NCI-H69 (cell line): ENCODE measurements at regions not wholly inside any gene's neighbourhood (a gene's known extent, or its start where the extent isn't known, plus 50 kb on each side); places are given as distances from the start of the nearest gene placed in this dataset.
"Not testable (repeated sequence)": the region's sequence is repeated elsewhere in the genome, so short reads cannot be mapped to it uniquely, and the experiment has no call there.

Experiments used
- DNase-seq: peaks from one replicate; lab custom pipeline; 2025; lab: John Stamatoyannopoulos, UW

GRCh38 chrX:69431420-69431819 lies 72.7 kb upstream of the NALF2 start:
- DNase-seq = no peak

GRCh38 chrX:69430785-69431184 lies 73.3 kb upstream of the NALF2 start:
- no peak for DNase-seq

- DNase-seq = no peak
Measured at GRCh38 chrX:69429339-69430015, 74.6 kb upstream of the NALF2 start.

- DNase-seq = no peak
Measured at GRCh38 chrX:69428216-69428615, 75.9 kb upstream of the NALF2 start.

- DNase-seq = no peak
Measured at GRCh38 chrX:69424910-69425309, 79.2 kb upstream of the NALF2 start.

- peak; percentile 24 for DNase-seq
Measured at GRCh38 chrX:69424161-69424560, 80.0 kb upstream of the NALF2 start.

- DNase-seq = not testable (repeated sequence)
Measured at GRCh38 chrX:69422208-69422607, 81.9 kb upstream of the NALF2 start.

- DNase-seq = no peak
Measured at GRCh38 chrX:69415698-69416097, 88.4 kb upstream of the NALF2 start.

GRCh38 chrX:69412661-69413060 lies 91.5 kb upstream of the NALF2 start:
- DNase-seq = no peak

- no peak for DNase-seq
Measured at GRCh38 chrX:69398881-69399280, 105.2 kb upstream of the NALF2 start.

- DNase-seq = no peak
Measured at GRCh38 chrX:69396916-69397315, 107.2 kb upstream of the NALF2 start.

GRCh38 chrX:69395306-69395705 lies 108.8 kb upstream of the NALF2 start:
- DNase-seq = no peak

- DNase-seq = no peak
Measured at GRCh38 chrX:69389101-69389501, 115.0 kb upstream of the NALF2 start.

GRCh38 chrX:69388526-69388925 lies 115.6 kb upstream of the NALF2 start:
- peak; percentile 87 for DNase-seq

GRCh38 chrX:69387567-69388487 lies 116.3 kb upstream of the NALF2 start:
- DNase-seq = peak; percentile 75

- DNase-seq = peak; percentile 9
Measured at GRCh38 chrX:69386681-69387080, 117.4 kb upstream of the NALF2 start.

GRCh38 chrX:69379412-69379811 lies 124.7 kb upstream of the NALF2 start:
- no peak for DNase-seq

- no peak for DNase-seq
Measured at GRCh38 chrX:69374569-69374968, 129.6 kb upstream of the NALF2 start.

- no peak for DNase-seq
Measured at GRCh38 chrX:69372435-69372834, 131.7 kb upstream of the NALF2 start.

GRCh38 chrX:69371159-69371558 lies 133.0 kb upstream of the NALF2 start:
- no peak for DNase-seq

GRCh38 chrX:69369999-69370398 lies 134.1 kb upstream of the NALF2 start:
- no peak for DNase-seq

- no peak for DNase-seq
Measured at GRCh38 chrX:69366183-69366582, 137.9 kb upstream of the NALF2 start.

GRCh38 chrX:69365755-69366154 lies 138.4 kb upstream of the NALF2 start:
- no peak for DNase-seq
